PFSK-1 (cell line): ENCODE measurements at regions not wholly inside any gene's neighbourhood (a gene's known extent, or its start where the extent isn't known, plus 50 kb on each side); places are given as distances from the start of the nearest gene placed in this dataset.

Source experiments
- FOXP2 ChIP-seq: optimal IDR thresholded peaks from 2 replicates; pipeline ENCODE3; 2011; ENCODE audit warnings: borderline replicate concordance, control low read depth, inconsistent platforms; ENCODE audit not compliant: insufficient read depth; ENCODE audit errors: extremely low read length, extremely low read depth
- POLR2AphosphoS5 ChIP-seq: IDR thresholded peaks from 2 replicates; pipeline ENCODE4 v1.6.1; 2012; ENCODE audit warnings: low read depth, mild to moderate bottlenecking, control low read depth, low read length, moderate library complexity
- SIN3A ChIP-seq: IDR thresholded peaks from 2 replicates; pipeline ENCODE4 v1.6.1; 2012; ENCODE audit warnings: mild to moderate bottlenecking, low read length, moderate library complexity, borderline replicate concordance; ENCODE audit not compliant: insufficient read depth
- TF ChIP-seq, protein P1 (sequence below), 2 experiments: IDR thresholded peaks; 2 replicates each; pipeline versions ENCODE4 v1.6.1 to v1.8.0; 2011 to 2012; ENCODE audit warnings: low read depth in 2 of 2, low read length in 2 of 2, control low read depth in 1 of 2, inconsistent platforms in 1 of 2, mild to moderate bottlenecking in 1 of 2, moderate library complexity in 1 of 2; ENCODE audit not compliant: insufficient read depth in 1 of 2

DNA sequence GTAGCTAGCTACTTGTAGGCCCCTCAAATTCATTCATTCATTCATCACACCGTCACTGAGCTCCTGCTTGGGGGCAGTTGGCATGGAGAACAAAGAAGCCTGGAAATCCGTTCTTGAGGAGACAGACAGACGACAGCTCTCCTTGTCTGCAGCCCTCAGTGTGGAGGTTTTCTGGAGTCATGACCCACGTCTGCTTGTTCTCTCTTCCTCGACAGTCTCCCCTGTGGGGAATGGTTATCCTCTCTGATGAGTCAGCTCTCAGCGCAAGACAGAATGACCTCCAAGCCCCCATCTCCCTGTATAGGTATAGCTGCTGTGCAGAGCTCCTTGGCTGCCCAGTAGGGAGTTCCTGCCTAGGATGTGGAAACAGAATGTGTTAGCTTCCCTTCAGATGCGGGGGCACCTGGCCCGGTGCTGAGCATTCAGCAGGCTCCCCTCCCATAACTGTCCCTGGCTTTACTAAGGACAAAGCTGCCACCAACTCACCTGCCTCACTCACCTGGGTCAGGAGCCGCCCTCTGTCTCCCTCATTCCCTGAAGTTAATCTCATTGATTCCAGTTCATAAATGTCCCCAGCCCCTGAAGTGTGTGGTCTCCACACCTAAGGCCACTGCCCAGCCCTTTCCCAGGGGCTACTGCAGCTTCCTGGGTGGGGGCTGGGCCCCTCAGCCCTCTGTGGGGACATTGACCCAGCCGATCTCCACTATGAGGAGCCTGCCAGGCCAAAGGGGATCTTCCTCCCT lies 124.7 kb downstream of the ACKR3 start:
- TF ChIP-seq FOXP2 (no peak), SIN3A (no peak), POLR2AphosphoS5 (no peak)
- TF ChIP-seq, protein P1, sequence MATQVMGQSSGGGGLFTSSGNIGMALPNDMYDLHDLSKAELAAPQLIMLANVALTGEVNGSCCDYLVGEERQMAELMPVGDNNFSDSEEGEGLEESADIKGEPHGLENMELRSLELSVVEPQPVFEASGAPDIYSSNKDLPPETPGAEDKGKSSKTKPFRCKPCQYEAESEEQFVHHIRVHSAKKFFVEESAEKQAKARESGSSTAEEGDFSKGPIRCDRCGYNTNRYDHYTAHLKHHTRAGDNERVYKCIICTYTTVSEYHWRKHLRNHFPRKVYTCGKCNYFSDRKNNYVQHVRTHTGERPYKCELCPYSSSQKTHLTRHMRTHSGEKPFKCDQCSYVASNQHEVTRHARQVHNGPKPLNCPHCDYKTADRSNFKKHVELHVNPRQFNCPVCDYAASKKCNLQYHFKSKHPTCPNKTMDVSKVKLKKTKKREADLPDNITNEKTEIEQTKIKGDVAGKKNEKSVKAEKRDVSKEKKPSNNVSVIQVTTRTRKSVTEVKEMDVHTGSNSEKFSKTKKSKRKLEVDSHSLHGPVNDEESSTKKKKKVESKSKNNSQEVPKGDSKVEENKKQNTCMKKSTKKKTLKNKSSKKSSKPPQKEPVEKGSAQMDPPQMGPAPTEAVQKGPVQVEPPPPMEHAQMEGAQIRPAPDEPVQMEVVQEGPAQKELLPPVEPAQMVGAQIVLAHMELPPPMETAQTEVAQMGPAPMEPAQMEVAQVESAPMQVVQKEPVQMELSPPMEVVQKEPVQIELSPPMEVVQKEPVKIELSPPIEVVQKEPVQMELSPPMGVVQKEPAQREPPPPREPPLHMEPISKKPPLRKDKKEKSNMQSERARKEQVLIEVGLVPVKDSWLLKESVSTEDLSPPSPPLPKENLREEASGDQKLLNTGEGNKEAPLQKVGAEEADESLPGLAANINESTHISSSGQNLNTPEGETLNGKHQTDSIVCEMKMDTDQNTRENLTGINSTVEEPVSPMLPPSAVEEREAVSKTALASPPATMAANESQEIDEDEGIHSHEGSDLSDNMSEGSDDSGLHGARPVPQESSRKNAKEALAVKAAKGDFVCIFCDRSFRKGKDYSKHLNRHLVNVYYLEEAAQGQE (IDR thresholded peaks at IDR 0.05; ENCODE audit: insufficient read depth in 1 of 2, low read depth in 2 of 2, low read length in 2 of 2), result no peak
